Activated naive CD8-positive, alpha-beta T cell treated with anti-CD3 and anti-CD28 coated beads, Interleukin-2, amount 50 U/mL, for 24 hours (primary cell): ENCODE measurements at regions not wholly inside any gene's neighbourhood (a gene's known extent, or its start where the extent isn't known, plus 50 kb on each side); places are given as distances from the start of the nearest gene placed in this dataset.

ENCODE experiments used
- ATAC-seq: fragments of 150-1000 bp; cut with Tn5 transposase; one replicate; pipeline ENCODE4 v1.10.0; 2021
- DNase-seq: peaks from one replicate; pipeline ENCODE4 v3.0.0; 2021
- H3K27ac Mint-ChIP-seq: one replicate; pipeline ENCODE4 v1.8.0; 2021; ENCODE audit warnings: mild to moderate bottlenecking, mixed read lengths
- H3K27me3 Mint-ChIP-seq: one replicate; pipeline ENCODE4 v1.8.0; 2021; ENCODE audit warnings: mixed read lengths
- H3K36me3 Mint-ChIP-seq: one replicate; pipeline ENCODE4 v1.8.0; 2021; ENCODE audit warnings: low read depth, mixed read lengths
- H3K4me1 Mint-ChIP-seq: one replicate; pipeline ENCODE4 v1.8.0; 2021; ENCODE audit warnings: mixed read lengths
- H3K4me3 Mint-ChIP-seq: one replicate; pipeline ENCODE4 v1.8.0; 2021; ENCODE audit warnings: mild to moderate bottlenecking, moderate library complexity, mixed read lengths
- H3K9me3 Mint-ChIP-seq: one replicate; pipeline ENCODE4 v1.8.0; 2021; ENCODE audit warnings: mixed read lengths

DNA sequence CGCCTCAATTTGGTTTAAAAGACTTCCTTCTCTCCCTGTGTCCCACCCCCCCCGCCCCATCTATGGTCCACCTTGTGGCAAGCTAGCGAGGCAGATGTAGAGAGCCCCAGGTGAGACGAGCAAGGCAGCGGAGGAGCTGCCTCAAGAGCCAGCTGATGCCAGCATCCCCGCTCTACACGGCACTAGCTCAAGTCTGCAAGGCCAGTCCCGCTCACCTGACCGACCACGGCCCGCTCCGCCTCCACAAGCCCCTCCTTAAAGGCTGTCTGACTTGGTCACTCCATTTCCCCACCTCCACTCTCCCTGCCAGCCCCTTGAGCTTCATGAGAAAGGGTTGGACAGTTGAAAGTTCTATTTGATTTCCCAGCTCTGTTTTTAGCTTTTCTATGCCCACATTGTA is 56.2 kb upstream of the IGF1R start:
- Mint-ChIP-seq H3K9me3 (no peaks in the 10 kb centered on the region), H3K4me1 (no peaks in the 10 kb centered on the region), H3K27me3 (peaks cover 8% of the 10 kb centered on the region), H3K36me3 (no peaks in the 10 kb centered on the region), H3K27ac (no peak overlapping the region), H3K4me3 (no peak overlapping the region)
- ATAC-seq (no peak), DNase-seq (no peak)

DNA sequence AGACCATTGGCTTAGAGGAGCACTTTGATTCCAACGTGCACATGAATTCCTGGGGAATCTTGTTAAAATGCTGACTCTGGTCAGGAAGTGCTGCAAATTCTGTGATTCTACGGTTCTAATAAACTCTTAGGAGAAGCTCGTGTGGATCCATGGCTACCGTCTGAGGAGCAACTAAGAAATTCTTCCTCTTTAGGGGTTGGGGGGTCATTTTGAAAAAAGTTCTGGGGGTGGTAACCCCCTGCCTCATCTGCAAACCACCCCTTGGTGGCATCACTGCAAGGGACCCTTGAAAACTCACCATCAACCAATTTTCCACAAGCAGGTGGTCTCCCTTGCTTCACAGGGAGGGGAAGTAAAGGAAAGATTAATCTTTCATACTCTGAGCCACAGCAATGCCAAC is 52.2 kb upstream of the IGF1R start:
- H3K36me3 Mint-ChIP-seq: no peaks in the 10 kb centered on the region
- no peak overlapping the region for H3K27ac Mint-ChIP-seq
- H3K9me3 Mint-ChIP-seq: no peaks in the 10 kb centered on the region
- peaks cover 3% of the 10 kb centered on the region for H3K27me3 Mint-ChIP-seq
- DNase-seq (no peak), ATAC-seq (no peak)
- peaks cover 18% of the 10 kb centered on the region for H3K4me1 Mint-ChIP-seq
- H3K4me3 Mint-ChIP-seq: no peak overlapping the region

DNA sequence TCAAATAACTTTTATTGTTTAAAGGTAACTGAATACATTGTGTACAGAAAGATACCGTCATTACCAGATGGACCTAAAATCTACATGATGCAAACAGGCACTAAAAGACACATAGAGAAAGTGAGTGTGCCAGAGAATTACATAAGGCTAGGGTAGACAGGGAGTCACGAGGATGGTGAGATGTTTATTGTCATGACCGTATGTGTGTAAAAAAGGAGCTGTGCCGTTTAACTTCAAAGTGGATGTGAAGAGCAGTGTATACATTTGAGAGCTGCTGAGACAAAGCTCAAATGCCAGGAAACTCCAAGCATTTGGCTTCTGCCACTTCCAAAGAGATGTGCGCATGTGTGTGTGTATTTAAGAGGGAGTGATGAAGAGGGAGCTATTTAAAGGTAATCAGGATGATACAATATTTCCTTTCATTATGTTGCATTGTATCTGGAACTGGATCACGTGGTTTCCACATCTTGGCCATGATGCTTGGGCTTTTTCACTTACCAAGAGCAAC is 51.4 kb upstream of the IGF1R start:
- no peak overlapping the region for H3K27ac Mint-ChIP-seq
- no peaks in the 10 kb centered on the region for H3K9me3 Mint-ChIP-seq
- peaks cover 18% of the 10 kb centered on the region for H3K4me1 Mint-ChIP-seq
- DNase-seq (no peak), ATAC-seq (no peak)
- H3K4me3 Mint-ChIP-seq: no peak overlapping the region
- H3K27me3 Mint-ChIP-seq: peaks cover 2% of the 10 kb centered on the region
- H3K36me3 Mint-ChIP-seq: no peaks in the 10 kb centered on the region

DNA sequence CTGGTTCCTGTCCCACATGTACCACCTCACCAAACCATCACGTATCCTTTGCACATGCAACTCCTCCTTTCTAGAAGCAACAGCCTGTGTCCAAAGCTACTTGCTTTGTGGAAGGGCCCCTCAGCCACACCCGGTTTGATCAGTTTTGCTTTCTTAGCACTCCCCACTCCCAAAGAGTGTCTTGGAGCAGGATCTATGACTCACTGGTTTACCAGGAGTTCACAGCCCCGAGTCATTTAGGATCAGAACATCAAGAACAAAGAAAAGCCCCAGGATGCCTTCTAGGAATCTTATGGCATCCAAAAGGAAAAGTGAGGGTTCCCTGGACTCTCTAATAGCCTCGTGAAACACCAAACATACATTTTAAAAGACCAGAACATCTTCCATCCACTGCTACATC is 50.7 kb upstream of the IGF1R start:
- Mint-ChIP-seq H3K4me1 (peaks cover 18% of the 10 kb centered on the region), H3K36me3 (no peaks in the 10 kb centered on the region), H3K27ac (no peak overlapping the region), H3K27me3 (peaks cover 2% of the 10 kb centered on the region), H3K4me3 (no peak overlapping the region), H3K9me3 (no peaks in the 10 kb centered on the region)
- no peak for ATAC-seq
- DNase-seq: no peak
